Left cardiac atrium (tissue), 4 donors: ENCODE measurements at regions not wholly inside any gene's neighbourhood (a gene's known extent, or its start where the extent isn't known, plus 50 kb on each side); places are given as distances from the start of the nearest gene placed in this dataset.

Experiments used
- ATAC-seq, 2 donors: fragments of 200-7000 bp; cut with Tn5 transposase; one replicate each; pipeline ENCODE4 v1.9.1; 2020; ENCODE audit warnings: mild to moderate bottlenecking in 2 of 2, moderate library complexity in 2 of 2
- DNase-seq: peaks from one replicate; pipeline ENCODE4 v3.0.0-alpha.2; 2020
- intact Hi-C, 2 donors: fragments of 100-400 bp; cut with DNase I; formaldehyde crosslinking; loops; one replicate each; pipeline versions ENCODE4 v1.14.1 to v1.15.1; 2022 to 2023
- donor health status: DM: no; HTN: yes; CAD: no.
- donor health status: DM: no; HTN: yes; CAD: no; lungs with severe emphysema.
- donor health status: DM: yes; HTN: yes; CAD: no.
- donor health status: Dilated cardiomyopathy.

DNA sequence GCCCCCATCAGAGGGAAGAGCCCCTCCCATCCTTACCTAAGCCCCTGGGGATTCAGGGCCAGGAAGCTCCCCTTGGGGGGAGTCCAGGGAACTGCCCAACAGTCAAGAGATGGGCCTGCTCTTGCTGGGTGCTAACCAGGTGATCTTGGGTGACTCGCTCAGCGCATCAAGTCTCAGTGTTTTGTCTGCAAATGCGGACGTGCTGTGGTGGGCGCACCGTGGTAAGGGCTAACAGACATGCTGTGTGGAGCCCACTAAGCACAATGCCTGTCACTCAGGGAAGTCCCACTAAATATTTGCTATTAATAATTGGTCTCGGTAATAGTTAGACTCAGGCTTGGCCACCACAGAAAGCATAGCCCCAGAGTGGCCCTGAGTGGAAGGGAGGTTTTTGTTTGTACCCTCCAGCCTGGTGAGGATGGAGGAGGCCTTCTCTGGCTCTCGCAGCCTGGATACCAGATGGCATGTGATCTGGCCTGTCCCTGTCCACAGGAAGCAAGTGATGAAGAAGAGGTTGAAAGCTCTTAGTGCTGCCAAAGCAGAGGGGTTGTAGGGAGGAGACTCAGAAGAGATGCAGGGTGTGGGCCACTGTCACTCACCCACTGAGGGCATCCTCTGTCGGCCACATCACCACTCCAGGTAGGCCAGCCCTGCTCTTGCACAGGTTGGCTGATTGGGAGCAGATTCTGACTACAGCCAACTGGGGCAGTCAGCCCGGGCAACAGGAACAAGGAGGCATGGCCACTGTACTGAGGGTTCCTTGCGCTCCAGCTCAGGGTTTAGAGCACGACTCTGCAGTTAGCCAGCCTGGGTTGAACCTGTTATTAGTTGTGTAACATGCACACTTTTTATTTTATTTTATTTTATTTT is 69.8 kb upstream of the KSR1 start:
- intact Hi-C loops = loop anchor here in 1 of 2 donors (10.0 kb wide), 1 partner anchor 218 kb away; no protein-coding TSS in a partner anchor
- ATAC-seq (no peak), DNase-seq (no peak)

DNA sequence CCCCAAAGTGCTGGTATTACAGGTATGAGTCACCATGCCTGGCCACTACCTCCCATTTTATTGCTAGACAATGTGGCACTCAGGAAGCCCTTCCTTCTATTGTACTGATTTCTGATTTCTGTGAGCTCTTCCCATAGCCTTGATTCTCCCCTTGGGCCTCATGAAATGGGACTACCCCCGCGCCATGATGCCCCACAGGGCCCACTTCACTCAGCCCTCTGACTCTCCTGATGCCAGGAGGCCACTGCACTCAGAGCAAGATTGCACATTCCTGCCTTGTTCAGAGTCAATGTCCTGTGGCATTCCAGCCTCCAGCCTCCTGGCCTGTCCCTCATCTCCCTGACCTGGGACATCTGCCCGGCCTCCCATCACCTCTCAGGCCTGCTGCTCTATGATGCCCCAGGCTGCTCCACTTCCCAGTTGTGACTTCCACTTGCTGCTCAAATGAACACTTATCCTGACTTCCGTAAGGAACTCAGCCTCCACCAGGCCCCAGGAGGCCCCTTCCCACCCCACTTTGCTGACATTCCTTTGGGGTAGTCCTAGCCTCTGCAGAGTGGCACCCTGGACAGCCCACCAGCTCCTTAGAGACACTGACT is 66.6 kb upstream of the KSR1 start:
- no peak for DNase-seq
- intact Hi-C loops = loop anchor here in 1 of 2 donors (10.0 kb wide), 2 partner anchors 55 to 215 kb away; no protein-coding TSS in a partner anchor
- ATAC-seq = no peak

DNA sequence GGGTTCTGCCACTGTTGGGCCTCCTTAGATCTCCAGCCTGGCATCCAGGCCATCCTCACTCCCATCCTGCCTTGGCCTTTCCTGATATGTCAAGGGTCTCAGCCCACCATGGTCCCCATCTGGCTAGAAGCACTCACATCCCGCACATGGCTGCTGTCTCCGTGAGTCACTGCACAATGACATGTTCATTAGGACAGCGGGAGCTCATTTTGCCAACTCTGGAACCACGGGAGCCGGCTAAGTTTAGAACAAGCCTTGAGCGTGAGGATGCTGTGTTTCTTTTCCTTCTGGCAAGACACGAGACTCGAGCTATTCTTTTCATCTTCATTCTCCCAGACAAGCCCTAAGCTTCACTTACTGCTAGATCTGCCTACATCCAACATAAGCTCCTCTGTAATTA is 65.7 kb upstream of the KSR1 start:
- ATAC-seq (no peak), DNase-seq (no peak)
- intact Hi-C loops = loop anchor here in 1 of 2 donors (10.0 kb wide), 1 partner anchor 54 kb away; no protein-coding TSS in a partner anchor

DNA sequence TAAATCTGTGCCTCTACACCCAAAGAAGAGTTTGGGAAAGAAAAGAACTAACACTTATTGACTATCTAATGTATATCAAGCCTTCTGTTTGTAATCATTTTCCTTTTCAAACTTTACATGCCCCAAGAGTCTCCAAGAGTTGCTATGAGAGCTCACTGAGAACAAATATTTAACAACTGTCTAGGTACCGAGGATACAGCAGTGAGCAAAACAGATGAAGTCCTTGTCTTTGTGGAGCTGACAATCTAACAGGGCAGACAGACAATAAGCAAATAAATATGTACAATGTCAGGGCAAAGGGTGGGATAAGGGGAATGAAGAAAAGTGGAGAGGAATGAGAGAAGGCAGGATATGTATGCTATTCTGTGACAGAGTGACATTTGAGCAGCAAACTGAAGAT is 64.8 kb upstream of the KSR1 start:
- no peak for ATAC-seq
- no peak for DNase-seq
- intact Hi-C loops = loop anchor here in 1 of 2 donors (10.0 kb wide), 1 partner anchor 53 kb away; no protein-coding TSS in a partner anchor

DNA sequence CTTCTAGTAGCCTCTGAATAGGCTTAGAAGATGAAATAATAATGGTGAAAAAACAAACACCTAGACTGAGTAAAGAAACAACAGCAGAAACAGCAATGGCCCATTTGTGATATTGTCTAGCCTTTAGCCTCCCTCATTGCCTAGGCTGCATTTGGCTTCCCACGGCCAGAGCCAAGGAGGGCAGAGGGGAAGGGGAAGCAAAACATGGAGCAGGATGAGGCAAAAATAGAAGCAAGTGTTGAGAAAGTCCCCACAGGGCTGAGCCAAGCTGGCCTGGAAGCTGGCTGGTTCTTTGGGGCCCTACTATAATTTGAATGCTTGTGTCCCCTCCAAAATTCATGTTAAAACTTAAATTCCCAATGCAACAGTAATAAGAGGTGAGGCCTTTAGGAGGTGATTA is 60.2 kb upstream of the KSR1 start:
- DNase-seq (no peak), ATAC-seq (peak in 1 of 2 donors; percentile 74)
- intact Hi-C loops = loop anchor here in 1 of 2 donors (10.0 kb wide), 1 partner anchor 49 kb away; no protein-coding TSS in a partner anchor

GRCh38 chr17:27396941-27397340 is 59.3 kb upstream of the KSR1 start:
- DNase-seq (no peak), ATAC-seq (peak; percentile 56 to 57)
- intact Hi-C loops = loop anchor here in 1 of 2 donors (10.0 kb wide), 1 partner anchor 48 kb away; no protein-coding TSS in a partner anchor

- DNase-seq (no peak), ATAC-seq (no peak)
- intact Hi-C loops = loop anchor here in 1 of 2 donors (10.0 kb wide), 1 partner anchor 46 kb away; no protein-coding TSS in a partner anchor
Measured at GRCh38 chr17:27398691-27399090, 57.6 kb upstream of the KSR1 start.

- intact Hi-C loops = no loop called here
- no peak for ATAC-seq
- no peak for DNase-seq
Measured at GRCh38 chr17:27400991-27401390, 55.3 kb upstream of the KSR1 start.

DNA sequence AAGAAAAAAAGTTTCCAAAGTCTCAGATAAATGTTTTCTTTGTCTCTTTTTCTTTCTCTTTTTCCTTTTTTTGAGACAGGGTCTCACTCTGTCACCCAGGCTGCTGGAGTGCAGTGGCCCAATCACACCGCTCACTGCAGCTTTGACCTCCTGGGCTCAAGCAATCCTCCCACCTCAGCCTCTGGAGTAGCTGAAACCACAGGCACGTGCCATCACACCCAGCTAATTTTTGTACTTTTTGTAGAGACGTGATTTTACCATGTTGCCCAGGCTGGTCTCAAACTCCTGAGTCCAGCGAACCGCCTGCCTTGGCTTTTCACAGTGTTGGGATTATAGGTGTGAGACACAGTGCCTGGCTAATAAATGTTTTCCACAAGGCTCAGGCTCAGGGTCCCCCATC is 53.3 kb upstream of the KSR1 start:
- no peak for ATAC-seq
- no peak for DNase-seq
- intact Hi-C loops = no loop called here

DNA sequence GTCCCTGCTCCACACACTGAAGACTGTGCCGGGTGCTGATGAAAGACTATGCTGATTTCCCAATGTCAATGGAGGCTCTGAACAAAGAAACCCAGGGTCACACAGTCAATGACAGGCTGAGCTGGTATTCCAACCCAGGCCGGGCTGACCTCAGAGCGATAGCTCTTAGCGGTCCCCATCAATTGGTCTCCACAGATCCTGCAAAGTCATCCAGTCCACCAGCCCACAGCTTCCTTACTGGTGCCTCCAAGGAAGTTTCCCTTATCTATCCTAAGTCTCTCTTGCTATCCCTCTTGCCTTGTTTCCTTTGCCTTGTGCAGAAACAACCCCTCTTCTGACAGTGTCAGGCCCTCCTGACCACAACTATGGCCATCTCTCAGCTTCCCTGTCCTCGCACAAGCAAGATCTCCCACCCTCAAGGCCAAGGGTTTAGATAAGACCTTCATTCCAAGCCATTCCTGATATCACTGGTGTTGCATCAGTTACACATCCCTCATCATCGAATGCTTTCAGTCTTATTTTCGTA is 52.7 kb upstream of the KSR1 start:
- intact Hi-C loops = no loop called here
- ATAC-seq (no peak), DNase-seq (no peak)

GRCh38 chr17:27404676-27405075 is 51.6 kb upstream of the KSR1 start:
- intact Hi-C loops = no loop called here
- ATAC-seq (no peak), DNase-seq (no peak)
